Kidney epithelial cell (primary cell): ENCODE measurements at regions not wholly inside any gene's neighbourhood (a gene's known extent, or its start where the extent isn't known, plus 50 kb on each side); places are given as distances from the start of the nearest gene placed in this dataset.

Experiments
- DNase-seq: peaks from one replicate; pipeline ENCODE4 v3.0.0-alpha.2; 2010; ENCODE audit warnings: low read depth
- H3K27me3 ChIP-seq: 2 replicates; pipeline ENCODE4 v1.6.0; 2011; ENCODE audit warnings: low read length; ENCODE audit not compliant: control insufficient read depth, insufficient read depth
- H3K36me3 ChIP-seq: 2 replicates; pipeline ENCODE4 v1.5.1; 2011; ENCODE audit warnings: low read length; ENCODE audit not compliant: control insufficient read depth, insufficient read depth
- H3K4me3 ChIP-seq: 2 replicates; pipeline ENCODE4 v1.5.1; 2011; ENCODE audit warnings: low read depth, mild to moderate bottlenecking, control low read depth, low read length
- CTCF ChIP-seq: IDR thresholded peaks from 2 replicates; pipeline ENCODE4 v1.5.1; 2011; ENCODE audit warnings: mild to moderate bottlenecking, moderate library complexity, low read length, control low read depth, inconsistent platforms; ENCODE audit not compliant: insufficient read depth, poor library complexity, severe bottlenecking

DNA sequence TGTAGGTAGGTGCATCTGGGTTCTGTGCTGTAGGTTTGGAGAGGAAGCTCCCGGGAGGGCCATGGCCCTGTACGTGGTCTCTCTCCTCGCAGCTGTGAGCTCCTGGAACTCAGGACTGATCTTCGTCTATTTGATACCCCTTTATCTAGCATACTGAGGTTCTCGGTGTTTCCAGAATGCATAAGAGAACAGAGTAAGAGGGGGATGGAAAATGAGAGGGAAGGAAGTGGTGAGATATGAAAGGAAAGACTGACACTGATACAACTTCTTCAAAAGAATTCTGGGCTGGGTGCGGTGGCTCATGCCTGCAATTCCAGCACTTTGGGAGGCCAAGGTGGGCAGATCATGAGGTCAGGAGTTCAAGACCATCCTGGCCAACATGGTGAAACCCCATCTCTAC, 90.7 kb downstream of the CHRD start:
- Histone ChIP-seq H3K27me3 (peaks cover 13% of the 10 kb centered on the region), H3K4me3 (no peak overlapping the region), H3K36me3 (no peaks in the 10 kb centered on the region)
- no peak for DNase-seq
- TF ChIP-seq CTCF, result no peak

GRCh38 chr3:184471439-184471838, 90.1 kb upstream of the EPHB3 start:
- no peak for DNase-seq
- TF ChIP-seq CTCF, result no peak

DNA sequence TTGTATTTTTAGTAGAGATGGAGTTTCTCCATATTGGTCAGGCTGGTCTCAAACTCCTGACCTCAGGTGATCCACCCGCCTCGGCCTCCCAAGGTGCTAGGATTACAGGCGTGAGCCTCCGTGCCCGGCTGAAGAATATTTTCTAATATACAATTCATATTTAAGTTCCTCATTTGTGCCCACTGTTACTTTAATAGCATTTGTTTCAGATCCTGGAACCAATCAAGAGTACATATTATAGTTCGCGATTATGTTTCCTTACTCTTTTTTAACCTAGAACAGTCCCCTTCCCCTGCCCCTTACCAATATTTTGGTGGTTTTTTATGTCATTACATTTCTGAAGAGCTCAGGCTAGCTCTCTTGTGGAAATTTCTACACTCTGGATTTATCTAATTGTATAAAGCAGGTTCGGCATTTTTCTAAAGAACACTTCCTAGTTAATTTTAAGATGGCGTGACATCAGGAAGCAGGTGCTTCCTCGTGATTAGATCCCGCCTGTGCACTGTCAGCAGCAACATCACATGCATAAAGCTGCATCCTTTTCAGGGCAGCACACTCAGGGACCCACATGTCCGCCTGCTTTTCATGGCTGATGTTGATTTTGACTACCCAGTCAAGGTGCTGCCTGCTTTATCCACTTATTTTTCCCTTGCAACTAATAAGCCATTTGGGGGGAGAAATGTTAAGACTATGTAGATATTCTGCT, 88.7 kb upstream of the EPHB3 start:
- Histone ChIP-seq H3K27me3 (peaks cover 13% of the 10 kb centered on the region), H3K4me3 (no peak overlapping the region), H3K36me3 (no peaks in the 10 kb centered on the region)
- no peak for DNase-seq
- no peak for TF ChIP-seq CTCF

More at GRCh38 chr3:184471439-184471838, 90.1 kb upstream of the EPHB3 start:
- H3K4me3 ChIP-seq, result no peak overlapping the region
- H3K36me3 ChIP-seq, result no peaks in the 10 kb centered on the region
- peaks cover 13% of the 10 kb centered on the region for H3K27me3 ChIP-seq

DNA sequence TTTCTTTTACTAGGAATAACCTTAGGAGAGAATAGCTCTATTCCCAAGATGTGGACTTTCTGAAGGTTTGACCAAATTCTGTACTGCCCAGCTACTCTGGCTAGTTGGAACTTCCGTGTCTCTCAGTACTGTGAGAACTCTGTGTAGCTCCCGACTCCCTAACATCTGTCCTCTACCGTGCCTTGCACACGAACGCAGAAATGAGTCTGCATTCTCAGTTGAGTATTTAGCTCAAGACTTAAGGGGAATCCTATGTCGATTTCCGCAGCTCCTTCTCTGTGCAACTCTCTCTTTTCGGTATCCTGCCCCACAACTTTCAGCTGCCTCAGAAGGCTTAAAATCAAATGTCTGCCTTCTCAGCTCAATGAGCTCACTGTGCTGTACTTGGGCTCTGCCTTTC, 86.7 kb upstream of the EPHB3 start:
- H3K27me3 ChIP-seq, result peaks cover 10% of the 10 kb centered on the region
- no peak overlapping the region for H3K4me3 ChIP-seq
- no peaks in the 10 kb centered on the region for H3K36me3 ChIP-seq
- DNase-seq, result no peak
- TF ChIP-seq CTCF, result no peak

GRCh38 chr3:184477940-184478339, 83.6 kb upstream of the EPHB3 start:
- no peak overlapping the region for H3K4me3 ChIP-seq
- H3K36me3 ChIP-seq, result no peaks in the 10 kb centered on the region
- TF ChIP-seq CTCF, result no peak
- DNase-seq, result no peak
- H3K27me3 ChIP-seq, result peaks cover 20% of the 10 kb centered on the region
